CD4-positive, CD25-positive, alpha-beta regulatory T cell (primary cell): ENCODE measurements at regions not wholly inside any gene's neighbourhood (a gene's known extent, or its start where the extent isn't known, plus 50 kb on each side); places are given as distances from the start of the nearest gene placed in this dataset.
"Not testable (repeated sequence)": the region's sequence is repeated elsewhere in the genome, so short reads cannot be mapped to it uniquely, and the experiment has no call there.

Source experiments
- ATAC-seq, 2 donors: fragments of 150-1000 bp; cut with Tn5 transposase; one replicate each; pipeline ENCODE4 v1.10.0; 2021; ENCODE audit warnings: low read depth in 2 of 2, moderate number of reproducible peaks in 2 of 2, moderate library complexity in 1 of 2
- DNase-seq, 3 donors: peaks; one replicate each; pipeline versions ENCODE4 v3.0.0 to v3.0.0-alpha.2; 2012 to 2022; ENCODE audit warnings: mixed read lengths in 1 of 3
- H3K27ac ChIP-seq: one replicate; pipeline ENCODE4 v1.7.0; 2013; ENCODE audit warnings: mild to moderate bottlenecking, low read length; ENCODE audit not compliant: insufficient read depth, poor library complexity, severe bottlenecking
- H3K27me3 ChIP-seq: one replicate; pipeline ENCODE4 v1.7.0; 2013; ENCODE audit warnings: low read length; ENCODE audit not compliant: control insufficient read depth, insufficient read depth
- H3K36me3 ChIP-seq: one replicate; pipeline ENCODE4 v1.7.0; 2013; ENCODE audit warnings: mild to moderate bottlenecking, low read length, moderate library complexity; ENCODE audit not compliant: control insufficient read depth, insufficient read depth
- H3K4me1 ChIP-seq: 2 replicates; pipeline ENCODE4 v1.7.0; 2013; ENCODE audit warnings: mild to moderate bottlenecking, low read length; ENCODE audit not compliant: insufficient read depth, control insufficient read depth, poor library complexity, severe bottlenecking
- H3K4me3 ChIP-seq: one replicate; pipeline ENCODE4 v1.7.0; 2013; ENCODE audit warnings: low read depth, mild to moderate bottlenecking, low read length, moderate library complexity
- H3K9me3 ChIP-seq, 2 experiments: 1 replicate in 1 of 2; 2 replicates in 1 of 2; pipeline ENCODE4 v1.7.0; 2013; ENCODE audit warnings: low read length in 2 of 2, mild to moderate bottlenecking in 1 of 2, moderate library complexity in 1 of 2; ENCODE audit not compliant: control insufficient read depth in 2 of 2
- H3K27ac Mint-ChIP-seq, 3 donors: one replicate each; pipeline ENCODE4 v1.8.0; 2020 to 2022; ENCODE audit warnings: mild to moderate bottlenecking in 3 of 3, mixed read lengths in 3 of 3, moderate library complexity in 2 of 3
- H3K27me3 Mint-ChIP-seq: one replicate; pipeline ENCODE4 v1.8.0; 2022; ENCODE audit warnings: mild to moderate bottlenecking, mixed read lengths
- H3K36me3 Mint-ChIP-seq: one replicate; pipeline ENCODE4 v1.8.0; 2020; ENCODE audit warnings: mixed read lengths
- H3K4me1 Mint-ChIP-seq, 4 donors: one replicate each; pipeline ENCODE4 v1.8.0; 2020 to 2022; ENCODE audit warnings: mixed read lengths in 4 of 4, mild to moderate bottlenecking in 1 of 4
- H3K4me3 Mint-ChIP-seq, 4 donors: one replicate each; pipeline ENCODE4 v1.8.0; 2020 to 2022; ENCODE audit warnings: mild to moderate bottlenecking in 4 of 4, mixed read lengths in 4 of 4, moderate library complexity in 3 of 4
- H3K9me3 Mint-ChIP-seq, 7 donors: one replicate each; pipeline ENCODE4 v1.8.0; 2020 to 2022; ENCODE audit warnings: mixed read lengths in 7 of 7, mild to moderate bottlenecking in 3 of 7, moderate library complexity in 2 of 7

- Histone ChIP-seq H3K27me3 (no peaks in the 10 kb centered on the region), H3K27ac (no peak overlapping the region), H3K4me1 (no peaks in the 10 kb centered on the region), H3K36me3 (no peaks in the 10 kb centered on the region), H3K9me3 (no peaks in the 10 kb centered on the region), H3K4me3 (no peak overlapping the region)
- DNase-seq (no peak), ATAC-seq (no peak)
- no peaks in the 10 kb centered on the region for H3K9me3 Mint-ChIP-seq
- H3K27me3 Mint-ChIP-seq, result no peaks in the 10 kb centered on the region
- no peak overlapping the region for H3K27ac Mint-ChIP-seq
- no peaks in the 10 kb centered on the region for H3K4me1 Mint-ChIP-seq
- H3K36me3 Mint-ChIP-seq, result no peaks in the 10 kb centered on the region
- H3K4me3 Mint-ChIP-seq, result no peak overlapping the region
These were observed 343.0 kb downstream of the TCERG1L start for GRCh38 chr10:130968511-130968910.

DNA sequence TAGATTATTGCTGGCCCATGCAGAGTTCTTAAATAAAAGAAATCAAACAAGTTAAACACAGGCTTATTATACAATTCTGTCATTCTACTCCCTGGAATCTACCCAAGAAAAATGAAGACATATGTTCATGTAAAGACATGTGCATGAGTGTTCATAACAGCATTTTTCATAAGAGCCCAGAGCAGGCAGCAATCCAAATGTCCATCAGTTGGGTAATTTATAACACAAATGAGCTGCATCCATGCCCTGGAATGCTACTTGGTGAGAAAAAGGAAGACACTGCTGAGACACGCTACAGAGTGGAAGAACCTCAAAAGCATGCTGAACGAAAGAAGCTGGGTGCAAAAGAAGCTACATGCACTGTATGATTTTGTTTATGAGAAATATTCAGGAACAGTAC is 342.6 kb downstream of the TCERG1L start:
- Mint-ChIP-seq H3K27ac (no peak overlapping the region), H3K9me3 (no peaks in the 10 kb centered on the region), H3K4me1 (no peaks in the 10 kb centered on the region), H3K36me3 (no peaks in the 10 kb centered on the region), H3K27me3 (no peaks in the 10 kb centered on the region), H3K4me3 (no peak overlapping the region)
- no peak overlapping the region for H3K27ac ChIP-seq
- no peaks in the 10 kb centered on the region for H3K27me3 ChIP-seq
- H3K9me3 ChIP-seq, result no peaks in the 10 kb centered on the region
- H3K4me3 ChIP-seq, result no peak overlapping the region
- DNase-seq (no peak), ATAC-seq (no peak)
- H3K4me1 ChIP-seq, result no peaks in the 10 kb centered on the region
- no peaks in the 10 kb centered on the region for H3K36me3 ChIP-seq

- H3K27me3 ChIP-seq, result no peaks in the 10 kb centered on the region
- no peak overlapping the region for H3K4me3 ChIP-seq
- Mint-ChIP-seq H3K27me3 (no peaks in the 10 kb centered on the region), H3K27ac (no peak overlapping the region), H3K4me1 (no peaks in the 10 kb centered on the region), H3K9me3 (no peaks in the 10 kb centered on the region), H3K36me3 (no peaks in the 10 kb centered on the region), H3K4me3 (no peak overlapping the region)
- no peaks in the 10 kb centered on the region for H3K36me3 ChIP-seq
- no peaks in the 10 kb centered on the region for H3K4me1 ChIP-seq
- H3K27ac ChIP-seq, result no peak overlapping the region
- no peak for DNase-seq
- no peaks in the 10 kb centered on the region for H3K9me3 ChIP-seq
- no peak for ATAC-seq
These were observed 341.8 kb downstream of the TCERG1L start for GRCh38 chr10:130969700-130970099.

- H3K4me1 Mint-ChIP-seq, result no peaks in the 10 kb centered on the region
- Histone ChIP-seq H3K9me3 (no peaks in the 10 kb centered on the region), H3K36me3 (no peaks in the 10 kb centered on the region), H3K4me3 (no peak overlapping the region), H3K27ac (no peak overlapping the region), H3K27me3 (no peaks in the 10 kb centered on the region), H3K4me1 (no peaks in the 10 kb centered on the region)
- peaks cover 0 to under 1% (median 0%) of the 10 kb centered on the region in 7 donors for H3K9me3 Mint-ChIP-seq
- H3K27ac Mint-ChIP-seq, result no peak overlapping the region
- H3K4me3 Mint-ChIP-seq, result no peak overlapping the region
- DNase-seq, result no peak
- no peaks in the 10 kb centered on the region for H3K27me3 Mint-ChIP-seq
- no peak for ATAC-seq
- H3K36me3 Mint-ChIP-seq, result no peaks in the 10 kb centered on the region
These were observed 341.0 kb downstream of the TCERG1L start for GRCh38 chr10:130970341-130971122.

- no peak for ATAC-seq
- Mint-ChIP-seq H3K36me3 (no peaks in the 10 kb centered on the region), H3K27ac (no peak overlapping the region), H3K27me3 (no peaks in the 10 kb centered on the region), H3K9me3 (peaks cover 0 to 5% (median 0%) of the 10 kb centered on the region in 7 donors), H3K4me1 (no peaks in the 10 kb centered on the region), H3K4me3 (no peak overlapping the region)
- Histone ChIP-seq H3K27ac (no peak overlapping the region), H3K36me3 (no peaks in the 10 kb centered on the region), H3K4me3 (no peak overlapping the region), H3K9me3 (no peaks in the 10 kb centered on the region), H3K27me3 (no peaks in the 10 kb centered on the region), H3K4me1 (no peaks in the 10 kb centered on the region)
- no peak for DNase-seq
These were observed 340.4 kb downstream of the TCERG1L start for GRCh38 chr10:130971123-130971435.

- no peaks in the 10 kb centered on the region for H3K36me3 Mint-ChIP-seq
- Histone ChIP-seq H3K36me3 (no peaks in the 10 kb centered on the region), H3K9me3 (no peaks in the 10 kb centered on the region), H3K27ac (no peak overlapping the region), H3K27me3 (no peaks in the 10 kb centered on the region), H3K4me1 (no peaks in the 10 kb centered on the region), H3K4me3 (no peak overlapping the region)
- peak overlapping the region in 1 of 3 donors; percentile 43 for H3K27ac Mint-ChIP-seq
- no peak for DNase-seq
- no peak overlapping the region for H3K4me3 Mint-ChIP-seq
- peaks cover 0 to 5% (median 0%) of the 10 kb centered on the region in 7 donors for H3K9me3 Mint-ChIP-seq
- H3K27me3 Mint-ChIP-seq, result no peaks in the 10 kb centered on the region
- H3K4me1 Mint-ChIP-seq, result no peaks in the 10 kb centered on the region
- ATAC-seq, result no peak
These were observed 338.2 kb downstream of the TCERG1L start for GRCh38 chr10:130973127-130973839.

DNA sequence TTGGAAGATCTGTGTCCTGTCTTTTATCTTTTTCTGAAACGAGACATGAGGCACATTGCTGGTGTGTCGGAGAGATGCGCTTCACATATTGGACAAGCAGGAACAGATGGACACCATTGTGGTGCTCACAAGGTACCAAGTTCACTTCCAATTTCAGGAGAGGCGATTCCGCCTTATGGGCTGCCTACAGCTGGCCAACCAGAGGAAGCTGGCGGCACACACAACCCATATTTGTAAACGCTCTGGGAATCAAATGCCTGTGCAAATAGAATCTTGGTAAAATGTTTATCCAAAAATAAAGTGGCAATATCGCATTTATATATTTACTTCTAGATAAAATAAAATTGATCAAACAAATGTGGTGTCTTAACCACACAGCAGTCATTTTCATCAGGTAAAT is 337.4 kb downstream of the TCERG1L start:
- Histone ChIP-seq H3K36me3 (no peaks in the 10 kb centered on the region), H3K27me3 (no peaks in the 10 kb centered on the region), H3K4me3 (no peak overlapping the region), H3K27ac (no peak overlapping the region), H3K9me3 (no peaks in the 10 kb centered on the region), H3K4me1 (no peaks in the 10 kb centered on the region)
- H3K27ac Mint-ChIP-seq, result no peak overlapping the region
- no peaks in the 10 kb centered on the region for H3K4me1 Mint-ChIP-seq
- DNase-seq (no peak), ATAC-seq (no peak)
- H3K27me3 Mint-ChIP-seq, result no peaks in the 10 kb centered on the region
- H3K9me3 Mint-ChIP-seq, result peaks cover 0 to 5% (median 0%) of the 10 kb centered on the region in 7 donors
- no peaks in the 10 kb centered on the region for H3K36me3 Mint-ChIP-seq
- no peak overlapping the region for H3K4me3 Mint-ChIP-seq

DNA sequence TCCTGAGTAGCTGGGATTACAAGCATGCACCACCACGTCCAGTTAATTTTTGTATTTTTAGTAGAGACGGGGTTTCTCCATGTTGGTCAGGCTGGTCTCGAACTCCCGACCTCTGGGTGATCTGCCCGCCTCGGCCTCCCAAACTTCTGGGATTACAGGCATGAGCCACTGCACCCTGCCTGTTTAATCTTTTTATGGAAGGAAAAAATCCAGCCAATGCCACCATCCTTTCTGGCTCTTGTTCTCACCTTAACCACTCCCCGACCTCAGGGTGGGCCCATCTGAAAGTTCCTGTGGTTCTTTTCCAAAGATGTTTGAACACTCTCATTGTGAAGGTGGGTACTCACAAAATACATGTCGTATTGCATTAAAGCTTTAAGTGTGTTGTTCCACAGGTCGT is 336.2 kb downstream of the TCERG1L start:
- H3K36me3 ChIP-seq, H3K4me1 Mint-ChIP-seq, H3K36me3 Mint-ChIP-seq, H3K4me1 ChIP-seq, H3K4me3 Mint-ChIP-seq, DNase-seq, H3K9me3 ChIP-seq, H3K27ac Mint-ChIP-seq, H3K27me3 ChIP-seq, ATAC-seq, H3K9me3 Mint-ChIP-seq, H3K27me3 Mint-ChIP-seq, H3K27ac ChIP-seq, H3K4me3 ChIP-seq: not testable (repeated sequence)
